CD4-positive, alpha-beta memory T cell (primary cell): ENCODE measurements at regions not wholly inside any gene's neighbourhood (a gene's known extent, or its start where the extent isn't known, plus 50 kb on each side); places are given as distances from the start of the nearest gene placed in this dataset.
A peak's percentile ranks its signal among the peaks of the same experiment; 100 is the strongest.
"Not testable (repeated sequence)": the region's sequence is repeated elsewhere in the genome, so short reads cannot be mapped to it uniquely, and the experiment has no call there.

ENCODE experiments used
- CTCF ChIA-PET: fragments of 350-600 bp; sonication (Branson Sonifier 250); formaldehyde crosslinking; loops from one replicate; lab custom pipeline; 2021; ENCODE audit warnings: inconsistent platforms; ENCODE audit not compliant: partially characterized antibody; lab: Charles Lee
- POLR2A ChIA-PET: fragments of 350-600 bp; sonication (Branson Sonifier 250); formaldehyde crosslinking; loops from one replicate; lab custom pipeline; 2021; ENCODE audit not compliant: partially characterized antibody; lab: Charles Lee
- DNase-seq, 5 donors: peaks; one replicate each; pipeline versions ENCODE4 v3.0.0 to v3.0.0-alpha.2; 2020 to 2022; ENCODE audit warnings: mixed read lengths in 1 of 5
- H3K27ac ChIP-seq: one replicate; pipeline ENCODE4 v1.7.0; 2013; ENCODE audit warnings: low read depth, low read length
- H3K27me3 ChIP-seq: 2 replicates; pipeline ENCODE4 v1.7.0; 2013; ENCODE audit warnings: mild to moderate bottlenecking, low read length, moderate library complexity; ENCODE audit not compliant: insufficient read depth
- H3K36me3 ChIP-seq: 2 replicates; pipeline ENCODE4 v1.7.0; 2013; ENCODE audit warnings: mild to moderate bottlenecking, low read length, moderate library complexity; ENCODE audit not compliant: insufficient read depth
- H3K4me1 ChIP-seq: 2 replicates; pipeline ENCODE4 v1.7.0; 2013; ENCODE audit warnings: mild to moderate bottlenecking, low read length, moderate library complexity; ENCODE audit not compliant: insufficient read depth
- H3K4me3 ChIP-seq, 2 donors: one replicate each; pipeline ENCODE4 v1.7.0; 2013; ENCODE audit warnings: low read length in 2 of 2, mild to moderate bottlenecking in 1 of 2
- H3K9me3 ChIP-seq, 2 donors: one replicate each; pipeline ENCODE4 v1.7.0; 2013; ENCODE audit warnings: low read length in 2 of 2, control low read depth in 1 of 2; ENCODE audit not compliant: control insufficient read depth in 1 of 2
- H3K27ac Mint-ChIP-seq, 7 donors: one replicate each; pipeline ENCODE4 v1.8.0; 2020 to 2021; ENCODE audit warnings: mixed read lengths in 7 of 7, mild to moderate bottlenecking in 6 of 7, inconsistent platforms in 3 of 7, moderate library complexity in 3 of 7
- H3K27me3 Mint-ChIP-seq, 2 donors: one replicate each; pipeline ENCODE4 v1.8.0; 2020 to 2021; ENCODE audit warnings: mixed read lengths in 2 of 2
- H3K36me3 Mint-ChIP-seq, 2 donors: one replicate each; pipeline ENCODE4 v1.8.0; 2020 to 2021; ENCODE audit warnings: mixed read lengths in 2 of 2, inconsistent platforms in 1 of 2, mild to moderate bottlenecking in 1 of 2
- H3K4me1 Mint-ChIP-seq, 4 donors: one replicate each; pipeline ENCODE4 v1.8.0; 2020 to 2021; ENCODE audit warnings: mixed read lengths in 4 of 4, mild to moderate bottlenecking in 1 of 4
- H3K4me3 Mint-ChIP-seq, 8 donors: one replicate each; pipeline ENCODE4 v1.8.0; 2020 to 2021; ENCODE audit warnings: mixed read lengths in 8 of 8, mild to moderate bottlenecking in 7 of 8, moderate library complexity in 6 of 8, inconsistent platforms in 3 of 8
- H3K9me3 Mint-ChIP-seq, 8 donors: one replicate each; pipeline ENCODE4 v1.8.0; 2020 to 2021; ENCODE audit warnings: mixed read lengths in 8 of 8, mild to moderate bottlenecking in 5 of 8, inconsistent platforms in 3 of 8, moderate library complexity in 1 of 8
- intact Hi-C: fragments of 100-400 bp; cut with micrococcal nuclease; formaldehyde crosslinking; loops from one replicate; pipeline ENCODE4 v1.15.1; 2023

GRCh38 chr11:71707083-71707482, 124.4 kb upstream of the KRTAP5-11 start:
- peak overlapping the region in 2 of 7 donors; percentile 31 to 57 for H3K27ac Mint-ChIP-seq
- peaks cover 18% of the 10 kb centered on the region for H3K4me1 ChIP-seq
- H3K27me3 ChIP-seq, intact Hi-C loops, H3K4me1 Mint-ChIP-seq, H3K27ac ChIP-seq, H3K36me3 Mint-ChIP-seq, H3K9me3 ChIP-seq, H3K9me3 Mint-ChIP-seq, H3K36me3 ChIP-seq, POLR2A ChIA-PET, DNase-seq, H3K27me3 Mint-ChIP-seq, H3K4me3 ChIP-seq, CTCF ChIA-PET, H3K4me3 Mint-ChIP-seq: not testable (repeated sequence)

- H3K4me1 Mint-ChIP-seq, H3K9me3 Mint-ChIP-seq, H3K27ac Mint-ChIP-seq, CTCF ChIA-PET, DNase-seq, POLR2A ChIA-PET, H3K27me3 Mint-ChIP-seq, H3K36me3 ChIP-seq, H3K4me3 ChIP-seq, intact Hi-C loops, H3K27me3 ChIP-seq, H3K36me3 Mint-ChIP-seq, H3K4me3 Mint-ChIP-seq, H3K9me3 ChIP-seq: not testable (repeated sequence)
- H3K27ac ChIP-seq = peak overlapping the region; percentile 59
- H3K4me1 ChIP-seq = peaks cover 18% of the 10 kb centered on the region
Measured at GRCh38 chr11:71709541-71709940, 123.5 kb upstream of the DEFB108B start.

GRCh38 chr11:71710171-71710671, 122.8 kb upstream of the DEFB108B start:
- H3K4me3 Mint-ChIP-seq, H3K27me3 Mint-ChIP-seq, intact Hi-C loops, H3K9me3 ChIP-seq, H3K36me3 Mint-ChIP-seq, H3K27ac Mint-ChIP-seq, H3K9me3 Mint-ChIP-seq, POLR2A ChIA-PET, H3K4me1 Mint-ChIP-seq, CTCF ChIA-PET, H3K27me3 ChIP-seq, H3K36me3 ChIP-seq: not testable (repeated sequence)
- Histone ChIP-seq H3K4me3 (peak overlapping the region; percentile 24 to 43), H3K4me1 (peaks cover 18% of the 10 kb centered on the region), H3K27ac (peak overlapping the region; percentile 59)
- DNase-seq = peak; percentile 67 to 84 (median 76)

GRCh38 chr11:71710701-71711385, 122.2 kb upstream of the DEFB108B start:
- H3K4me1 Mint-ChIP-seq, H3K9me3 ChIP-seq, intact Hi-C loops, CTCF ChIA-PET, H3K36me3 Mint-ChIP-seq, H3K36me3 ChIP-seq, H3K27ac Mint-ChIP-seq, H3K9me3 Mint-ChIP-seq, H3K27me3 ChIP-seq, H3K27me3 Mint-ChIP-seq, H3K4me3 Mint-ChIP-seq, POLR2A ChIA-PET: not testable (repeated sequence)
- H3K4me3 ChIP-seq = peak overlapping the region; percentile 24 to 43
- H3K4me1 ChIP-seq = peaks cover 18% of the 10 kb centered on the region
- peak in 1 of 5 donors; percentile 37 for DNase-seq
- H3K27ac ChIP-seq = peak overlapping the region; percentile 59

GRCh38 chr11:71712350-71712749, 120.7 kb upstream of the DEFB108B start:
- CTCF ChIA-PET, DNase-seq, H3K27me3 ChIP-seq, POLR2A ChIA-PET, H3K27ac ChIP-seq, H3K4me3 ChIP-seq, H3K36me3 Mint-ChIP-seq, H3K36me3 ChIP-seq, H3K9me3 ChIP-seq, intact Hi-C loops, H3K27me3 Mint-ChIP-seq, H3K4me1 Mint-ChIP-seq, H3K9me3 Mint-ChIP-seq: not testable (repeated sequence)
- peak overlapping the region in 3 of 7 donors; percentile 32 to 65 (median 37) for H3K27ac Mint-ChIP-seq
- peak overlapping the region in 1 of 8 donors; percentile 30 for H3K4me3 Mint-ChIP-seq
- peaks cover 18% of the 10 kb centered on the region for H3K4me1 ChIP-seq

GRCh38 chr11:71712846-71713245, 120.2 kb upstream of the DEFB108B start:
- H3K27ac Mint-ChIP-seq, DNase-seq, H3K4me1 Mint-ChIP-seq, H3K27me3 ChIP-seq, H3K4me3 Mint-ChIP-seq, POLR2A ChIA-PET, intact Hi-C loops, H3K9me3 Mint-ChIP-seq, H3K4me3 ChIP-seq, H3K9me3 ChIP-seq, CTCF ChIA-PET, H3K36me3 Mint-ChIP-seq, H3K27me3 Mint-ChIP-seq, H3K27ac ChIP-seq, H3K36me3 ChIP-seq: not testable (repeated sequence)
- peaks cover 18% of the 10 kb centered on the region for H3K4me1 ChIP-seq

- intact Hi-C loops, H3K36me3 ChIP-seq, H3K9me3 ChIP-seq, H3K4me1 Mint-ChIP-seq, H3K27me3 ChIP-seq, H3K27ac ChIP-seq, H3K4me3 ChIP-seq, H3K9me3 Mint-ChIP-seq, POLR2A ChIA-PET, CTCF ChIA-PET, H3K27me3 Mint-ChIP-seq, H3K4me3 Mint-ChIP-seq, H3K27ac Mint-ChIP-seq, H3K36me3 Mint-ChIP-seq, DNase-seq: not testable (repeated sequence)
- peaks cover 18% of the 10 kb centered on the region for H3K4me1 ChIP-seq
Measured at GRCh38 chr11:71714510-71714909, 118.5 kb upstream of the DEFB108B start.
